ENCODE measurements at regions not wholly inside any gene's neighbourhood (a gene's known extent, or its start where the extent isn't known, plus 50 kb on each side); places are given as distances from the start of the nearest gene placed in this dataset.
"Not testable (repeated sequence)": the region's sequence is repeated elsewhere in the genome, so short reads cannot be mapped to it uniquely, and the experiment has no call there.

- not testable (repeated sequence) for TF ChIP-seq BACH2 (CRISPR knock-in tag; IDR thresholded peaks at IDR 0.05; ENCODE audit: borderline replicate concordance); CREB5 (CRISPR knock-in tag; IDR thresholded peaks at IDR 0.05; ENCODE audit: low read depth); TCF4 (CRISPR knock-in tag; IDR thresholded peaks at IDR 0.05; ENCODE audit: borderline replicate concordance); TOX (CRISPR knock-in tag; IDR thresholded peaks at IDR 0.05; ENCODE audit: borderline replicate concordance); ZFP3 (CRISPR knock-in tag; IDR thresholded peaks at IDR 0.05); OSR1 (CRISPR knock-in tag; IDR thresholded peaks at IDR 0.05)
- TF ChIP-seq, protein P1, sequence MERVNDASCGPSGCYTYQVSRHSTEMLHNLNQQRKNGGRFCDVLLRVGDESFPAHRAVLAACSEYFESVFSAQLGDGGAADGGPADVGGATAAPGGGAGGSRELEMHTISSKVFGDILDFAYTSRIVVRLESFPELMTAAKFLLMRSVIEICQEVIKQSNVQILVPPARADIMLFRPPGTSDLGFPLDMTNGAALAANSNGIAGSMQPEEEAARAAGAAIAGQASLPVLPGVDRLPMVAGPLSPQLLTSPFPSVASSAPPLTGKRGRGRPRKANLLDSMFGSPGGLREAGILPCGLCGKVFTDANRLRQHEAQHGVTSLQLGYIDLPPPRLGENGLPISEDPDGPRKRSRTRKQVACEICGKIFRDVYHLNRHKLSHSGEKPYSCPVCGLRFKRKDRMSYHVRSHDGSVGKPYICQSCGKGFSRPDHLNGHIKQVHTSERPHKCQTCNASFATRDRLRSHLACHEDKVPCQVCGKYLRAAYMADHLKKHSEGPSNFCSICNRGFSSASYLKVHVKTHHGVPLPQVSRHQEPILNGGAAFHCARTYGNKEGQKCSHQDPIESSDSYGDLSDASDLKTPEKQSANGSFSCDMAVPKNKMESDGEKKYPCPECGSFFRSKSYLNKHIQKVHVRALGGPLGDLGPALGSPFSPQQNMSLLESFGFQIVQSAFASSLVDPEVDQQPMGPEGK (CRISPR knock-in tag; IDR thresholded peaks at IDR 0.05; ENCODE audit: borderline replicate concordance): not testable (repeated sequence)
Measured at GRCh38 chr6:150507361-150507760, 92.3 kb upstream of the PLEKHG1 start.

Measured in SK-N-SH treated with all-trans-retinoic acid at 6 μM for 48 hours (cell line).